Natural killer cell (primary cell): ENCODE measurements at regions not wholly inside any gene's neighbourhood (a gene's known extent, or its start where the extent isn't known, plus 50 kb on each side); places are given as distances from the start of the nearest gene placed in this dataset.
"Not testable (repeated sequence)": the region's sequence is repeated elsewhere in the genome, so short reads cannot be mapped to it uniquely, and the experiment has no call there.

Experiments used
- ATAC-seq, 3 donors: fragments of 150-1000 bp in 2 of 3; fragments of 200-7000 bp in 1 of 3; cut with Tn5 transposase; 1 replicate in 1 of 3; 2 replicates in 2 of 3; pipeline ENCODE4 v1.10.0; 2021; ENCODE audit warnings: mild to moderate bottlenecking in 2 of 3, moderate library complexity in 2 of 3
- DNase-seq, 2 donors: peaks; one replicate each; pipeline versions ENCODE4 v3.0.0 to v3.0.0-alpha.2; 2013 to 2021; ENCODE audit warnings: mixed read lengths in 1 of 2
- H3K27ac ChIP-seq: one replicate; pipeline ENCODE4 v1.5.1; 2013; ENCODE audit warnings: mild to moderate bottlenecking, low read length
- H3K27me3 ChIP-seq: one replicate; pipeline ENCODE4 v1.6.1; 2013; ENCODE audit warnings: low read length; ENCODE audit not compliant: control insufficient read depth, insufficient read depth
- H3K36me3 ChIP-seq: one replicate; pipeline ENCODE4 v1.6.1; 2013; ENCODE audit warnings: low read length; ENCODE audit not compliant: control insufficient read depth, insufficient read depth
- H3K4me1 ChIP-seq: one replicate; pipeline ENCODE4 v1.6.1; 2013; ENCODE audit warnings: low read length; ENCODE audit not compliant: control insufficient read depth, insufficient read depth
- H3K4me3 ChIP-seq: one replicate; pipeline ENCODE4 v1.5.1; 2013; ENCODE audit warnings: low read length
- H3K9me3 ChIP-seq: one replicate; pipeline ENCODE4 v1.6.1; 2013; ENCODE audit warnings: low read length; ENCODE audit not compliant: control insufficient read depth, insufficient read depth
- H3K27ac Mint-ChIP-seq, 2 donors: one replicate each; pipeline ENCODE4 v1.8.0; 2022; ENCODE audit warnings: mild to moderate bottlenecking in 2 of 2, mixed read lengths in 2 of 2, moderate library complexity in 1 of 2
- H3K27me3 Mint-ChIP-seq, 2 donors: one replicate each; pipeline ENCODE4 v1.8.0; 2022; ENCODE audit warnings: low read depth in 2 of 2, mixed read lengths in 2 of 2
- H3K36me3 Mint-ChIP-seq: one replicate; pipeline ENCODE4 v1.8.0; 2022; ENCODE audit warnings: mixed read lengths
- H3K4me1 Mint-ChIP-seq, 2 donors: one replicate each; pipeline ENCODE4 v1.8.0; 2022; ENCODE audit warnings: mixed read lengths in 2 of 2
- H3K4me3 Mint-ChIP-seq: one replicate; pipeline ENCODE4 v1.8.0; 2022; ENCODE audit warnings: mild to moderate bottlenecking, moderate library complexity, mixed read lengths
- H3K9me3 Mint-ChIP-seq, 2 donors: one replicate each; pipeline ENCODE4 v1.8.0; 2022; ENCODE audit warnings: mixed read lengths in 2 of 2
- CTCF ChIP-seq: fragments of 200-600 bp; IDR thresholded peaks from one replicate; pipeline ENCODE4 v1.8.0; 2022; ENCODE audit warnings: antibody characterized with exemption
- WGBS: methylation state at CpG from one replicate; pipeline ENCODE4 v1.1.7; 2013; ENCODE audit warnings: missing lambda C conversion rate; ENCODE audit not compliant: insufficient coverage; 5-methylcytosine and 5-hydroxymethylcytosine counted together
- intact Hi-C: fragments of 100-400 bp; cut with micrococcal nuclease; formaldehyde crosslinking; loops from one replicate; pipeline ENCODE4 v1.14.2; 2022

- Mint-ChIP-seq H3K9me3 (peaks cover 0 to 2% of the 10 kb centered on the region in 2 donors), H3K27ac (no peak overlapping the region), H3K4me1 (no peaks in the 10 kb centered on the region), H3K4me3 (no peak overlapping the region), H3K36me3 (no peaks in the 10 kb centered on the region), H3K27me3 (no peaks in the 10 kb centered on the region)
- no peak for DNase-seq
- WGBS: 94% methylated on average over 3 of the region's 3 CpGs
- intact Hi-C loops: no loop called here
- H3K36me3 ChIP-seq: no peaks in the 10 kb centered on the region
- no peak for ATAC-seq
- H3K27me3 ChIP-seq: no peaks in the 10 kb centered on the region
- TF ChIP-seq CTCF: no peak
- no peaks in the 10 kb centered on the region for H3K4me1 ChIP-seq
- H3K4me3 ChIP-seq: no peak overlapping the region
- H3K27ac ChIP-seq: no peak overlapping the region
- H3K9me3 ChIP-seq: no peaks in the 10 kb centered on the region
Measured at GRCh38 chr3:3991598-3991997, 192.4 kb downstream of the LRRN1 start.

- no peak for ATAC-seq
- Histone ChIP-seq H3K4me3 (no peak overlapping the region), H3K4me1 (no peaks in the 10 kb centered on the region), H3K27ac (no peak overlapping the region), H3K36me3 (no peaks in the 10 kb centered on the region), H3K9me3 (no peaks in the 10 kb centered on the region), H3K27me3 (no peaks in the 10 kb centered on the region)
- no peaks in the 10 kb centered on the region for H3K36me3 Mint-ChIP-seq
- intact Hi-C loops: no loop called here
- no peak overlapping the region for H3K27ac Mint-ChIP-seq
- peaks cover 0 to 2% of the 10 kb centered on the region in 2 donors for H3K9me3 Mint-ChIP-seq
- no peaks in the 10 kb centered on the region for H3K4me1 Mint-ChIP-seq
- H3K4me3 Mint-ChIP-seq: no peak overlapping the region
- WGBS: 100% methylated on average over 4 of the region's 5 CpGs
- TF ChIP-seq CTCF: no peak
- no peaks in the 10 kb centered on the region for H3K27me3 Mint-ChIP-seq
- no peak for DNase-seq
Measured at GRCh38 chr3:3992312-3992874, 193.2 kb downstream of the LRRN1 start.

- TF ChIP-seq CTCF: peak; percentile 57
- H3K4me3 Mint-ChIP-seq: no peak overlapping the region
Measured at GRCh38 chr3:3998140-3998922, 199.1 kb downstream of the LRRN1 start.

GRCh38 chr3:3999340-3999739, 200.1 kb downstream of the LRRN1 start:
- H3K9me3 ChIP-seq, H3K27me3 Mint-ChIP-seq, H3K4me1 ChIP-seq, H3K27ac Mint-ChIP-seq, H3K4me3 ChIP-seq, H3K27ac ChIP-seq, H3K27me3 ChIP-seq, H3K4me1 Mint-ChIP-seq, DNase-seq, H3K9me3 Mint-ChIP-seq, H3K36me3 Mint-ChIP-seq, H3K36me3 ChIP-seq, ATAC-seq, intact Hi-C loops, H3K4me3 Mint-ChIP-seq: not testable (repeated sequence)

More at GRCh38 chr3:3998140-3998922, 199.1 kb downstream of the LRRN1 start:
- ATAC-seq (peak in 2 of 3 donors; percentile 44 to 57), DNase-seq (peak in 1 of 2 donors; percentile 46)
- H3K9me3 ChIP-seq: no peaks in the 10 kb centered on the region
- no peaks in the 10 kb centered on the region for H3K4me1 ChIP-seq
- intact Hi-C loops: loop anchor here (1.0 kb wide), 1 partner anchor 798 kb away; no protein-coding TSS in a partner anchor
- H3K27me3 ChIP-seq: no peaks in the 10 kb centered on the region
- H3K9me3 Mint-ChIP-seq: peaks cover 0 to 2% of the 10 kb centered on the region in 2 donors
- no peaks in the 10 kb centered on the region for H3K36me3 ChIP-seq
- WGBS: 46% methylated on average over 5 of the region's 5 CpGs
- H3K36me3 Mint-ChIP-seq: no peaks in the 10 kb centered on the region
- H3K4me3 ChIP-seq: no peak overlapping the region
- H3K27me3 Mint-ChIP-seq: no peaks in the 10 kb centered on the region
- no peak overlapping the region for H3K27ac Mint-ChIP-seq
- H3K27ac ChIP-seq: no peak overlapping the region
- H3K4me1 Mint-ChIP-seq: no peaks in the 10 kb centered on the region
